Astrocyte of the hippocampus (primary cell): ENCODE measurements at regions not wholly inside any gene's neighbourhood (a gene's known extent, or its start where the extent isn't known, plus 50 kb on each side); places are given as distances from the start of the nearest gene placed in this dataset.
A peak's percentile ranks its signal among the peaks of the same experiment; 100 is the strongest.

ENCODE experiments used
- DNase-seq: peaks from one replicate; pipeline ENCODE4 v3.0.0; 2011; ENCODE audit warnings: low read depth, low spot score

DNA sequence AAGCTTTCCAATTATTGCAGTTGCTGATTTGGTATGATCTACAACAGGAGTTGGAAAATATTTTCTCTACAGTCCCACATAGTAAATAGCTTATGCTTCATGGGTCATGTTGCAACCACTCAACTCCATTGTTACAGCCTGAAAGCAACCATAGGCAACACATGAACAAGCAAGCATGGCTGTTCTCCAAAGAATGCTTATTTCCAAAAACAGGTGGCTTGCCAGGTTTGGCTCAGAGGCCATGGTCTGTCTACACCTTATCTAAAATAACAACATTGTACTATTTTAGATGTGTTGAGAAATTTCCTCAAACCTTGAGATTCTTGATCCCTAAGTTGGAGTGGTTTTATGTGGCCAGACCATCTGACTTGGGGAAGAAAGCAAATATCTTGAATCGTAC lies 153.9 kb upstream of the MPPED2 start:
- no peak for DNase-seq

DNA sequence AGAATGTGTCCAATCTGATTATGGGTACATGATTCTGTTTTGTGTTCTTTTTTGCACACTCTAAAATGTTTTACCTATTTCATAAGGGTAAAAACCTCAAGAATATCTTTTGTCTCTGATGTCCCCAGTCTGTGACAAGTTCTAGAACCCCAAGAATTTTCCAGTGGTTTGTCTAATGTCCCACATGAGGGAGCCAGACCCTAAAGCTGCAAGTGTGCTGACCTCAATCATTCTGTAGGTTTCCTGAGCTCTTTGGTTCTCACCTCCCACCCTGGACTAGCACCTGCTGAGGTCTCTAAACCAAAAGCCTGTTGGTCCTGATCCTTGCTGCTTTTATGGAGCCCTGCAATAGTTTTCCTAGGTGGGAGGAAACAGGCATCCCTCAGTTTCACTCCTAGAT lies 149.8 kb upstream of the MPPED2 start:
- no peak for DNase-seq

DNA sequence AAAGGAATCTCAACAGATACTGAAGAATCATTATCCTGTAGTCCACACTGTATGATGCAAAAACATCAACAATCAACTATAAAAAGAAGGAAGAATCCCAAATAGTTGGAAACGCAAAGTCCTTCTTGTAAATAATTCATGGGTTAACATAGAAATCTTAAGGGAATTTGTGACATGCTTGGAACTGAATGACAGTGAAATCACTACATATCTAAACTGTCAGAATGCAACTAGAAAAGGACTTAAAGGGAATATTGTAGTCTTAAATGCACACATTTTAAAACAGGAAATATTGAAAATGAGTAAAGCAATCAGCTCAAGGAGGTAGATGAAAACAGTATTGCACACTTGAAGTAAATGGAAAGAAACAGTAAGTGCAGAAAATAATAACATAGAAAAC lies 147.6 kb upstream of the MPPED2 start:
- DNase-seq, result no peak

DNA sequence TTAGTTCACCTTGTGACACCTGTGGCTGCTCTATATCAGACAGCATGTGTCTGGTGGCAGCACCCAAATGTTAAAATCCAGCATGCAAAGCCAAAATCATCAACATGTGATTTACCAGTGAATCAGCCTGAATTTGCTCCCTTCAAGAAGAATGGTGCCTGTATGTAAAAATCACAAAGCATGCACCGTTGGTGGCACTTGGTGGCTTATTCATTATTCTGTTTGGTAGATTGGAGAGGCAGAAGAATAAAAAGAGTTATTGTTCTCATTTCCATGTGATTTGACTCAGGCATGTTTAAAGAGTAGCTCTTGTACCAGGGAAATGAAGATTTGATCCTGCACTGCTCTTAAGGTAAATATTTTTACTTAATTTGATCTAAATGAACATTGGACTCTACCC lies 143.9 kb upstream of the MPPED2 start:
- no peak for DNase-seq

DNA sequence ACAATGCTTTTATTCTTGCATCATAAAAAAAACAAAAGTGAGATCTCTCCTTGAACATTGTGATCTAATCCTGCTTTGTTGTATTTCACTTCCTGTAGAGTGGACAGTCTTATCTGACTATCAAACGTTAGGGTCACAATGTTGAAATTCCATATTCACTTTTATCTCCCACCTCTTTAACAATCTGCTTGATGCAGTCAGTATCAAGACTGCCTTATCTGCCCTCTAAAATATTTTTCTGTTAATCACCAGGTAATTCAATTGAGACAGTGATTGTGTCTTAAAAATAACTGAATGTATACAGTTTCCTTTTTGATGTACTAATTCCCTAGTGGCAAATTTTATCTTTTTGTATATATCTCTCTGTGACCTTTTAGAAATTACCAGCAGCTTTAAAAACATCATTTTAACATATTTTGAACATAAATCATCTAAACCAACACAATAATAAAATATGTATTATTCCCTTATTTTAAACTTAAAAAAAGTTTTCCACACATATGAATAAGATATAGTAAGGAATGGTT lies 143.1 kb upstream of the MPPED2 start:
- no peak for DNase-seq

DNA sequence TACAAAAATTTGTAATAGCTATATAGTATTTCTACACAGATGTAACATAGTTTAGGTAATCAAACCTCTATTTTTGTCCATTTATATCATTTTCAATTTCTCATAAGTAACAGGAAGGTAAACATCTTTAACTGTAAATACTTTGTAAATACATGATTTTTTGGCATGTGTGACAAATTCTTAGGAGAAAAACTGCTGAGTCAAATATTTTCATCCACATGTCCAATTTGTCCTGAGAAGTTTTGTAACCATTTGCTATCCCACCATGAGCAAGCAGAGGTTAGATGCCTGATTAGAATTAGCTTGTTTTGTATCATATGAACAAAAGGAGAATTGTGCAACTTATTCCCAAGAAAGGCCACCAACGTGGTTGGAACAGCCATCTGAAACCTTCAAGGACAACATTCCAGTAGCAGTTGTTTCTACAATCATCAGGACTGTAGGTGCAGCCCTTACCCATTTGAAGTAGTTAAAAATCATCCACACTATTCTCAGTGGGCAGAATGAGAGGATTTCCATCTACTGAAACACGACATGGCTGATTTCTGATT lies 139.6 kb upstream of the MPPED2 start:
- DNase-seq, result no peak

DNA sequence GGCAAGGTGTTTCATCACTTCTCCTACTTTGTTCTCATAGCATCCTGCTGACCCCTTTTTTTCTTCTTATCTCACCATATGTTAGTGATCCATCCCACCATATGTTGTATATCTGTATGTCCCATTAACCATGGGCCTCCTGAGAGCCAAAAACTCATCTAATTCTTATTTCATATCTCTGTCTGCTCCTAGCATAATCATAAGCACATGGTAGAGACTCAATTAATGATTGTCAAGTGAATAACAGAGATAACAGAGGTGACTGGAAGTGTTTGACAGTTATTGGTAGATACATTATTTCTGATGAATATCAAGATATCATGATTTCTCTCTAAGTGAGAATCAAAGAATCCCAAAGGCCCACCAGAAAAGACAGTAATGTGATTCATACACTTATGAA lies 138.1 kb upstream of the MPPED2 start:
- DNase-seq, result no peak

DNA sequence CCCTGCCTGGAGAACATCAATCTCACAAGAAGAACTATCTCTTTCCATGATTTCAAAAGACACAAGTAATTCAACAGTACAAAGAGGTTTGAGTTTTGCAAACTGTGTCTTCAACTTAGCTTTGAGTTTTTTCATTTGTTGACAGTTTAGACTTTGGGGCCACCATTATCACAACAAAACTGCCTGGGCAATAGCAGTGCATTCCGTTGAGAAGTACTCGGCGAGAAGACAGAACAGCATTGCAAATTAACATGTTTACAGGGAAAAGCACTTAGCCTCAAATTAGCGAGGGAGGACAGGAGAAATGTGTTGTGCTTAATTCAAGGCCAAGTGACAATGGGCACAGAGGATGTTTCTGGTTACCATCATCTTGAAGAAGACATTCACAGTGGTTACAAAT lies 133.2 kb upstream of the MPPED2 start:
- DNase-seq, result no peak

DNA sequence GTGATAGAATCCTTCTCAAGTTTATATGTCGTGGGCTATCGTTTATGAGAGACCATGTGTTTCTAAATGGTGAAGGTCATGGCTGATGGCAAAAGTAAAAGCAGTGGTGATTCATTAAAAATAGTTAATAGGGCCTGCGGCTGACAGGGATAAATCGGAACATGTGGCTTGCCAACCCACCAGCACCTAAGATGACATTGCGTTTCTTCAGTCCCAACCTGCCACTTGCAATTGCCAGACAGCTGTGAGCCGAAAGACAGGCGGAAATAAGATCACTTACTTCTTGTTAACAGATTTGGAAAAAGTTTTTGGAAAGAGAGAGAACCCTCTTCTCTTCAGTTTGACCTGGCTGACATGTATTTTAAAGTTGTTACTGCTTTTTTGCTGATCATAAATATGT lies 131.5 kb upstream of the MPPED2 start:
- DNase-seq, result no peak

DNA sequence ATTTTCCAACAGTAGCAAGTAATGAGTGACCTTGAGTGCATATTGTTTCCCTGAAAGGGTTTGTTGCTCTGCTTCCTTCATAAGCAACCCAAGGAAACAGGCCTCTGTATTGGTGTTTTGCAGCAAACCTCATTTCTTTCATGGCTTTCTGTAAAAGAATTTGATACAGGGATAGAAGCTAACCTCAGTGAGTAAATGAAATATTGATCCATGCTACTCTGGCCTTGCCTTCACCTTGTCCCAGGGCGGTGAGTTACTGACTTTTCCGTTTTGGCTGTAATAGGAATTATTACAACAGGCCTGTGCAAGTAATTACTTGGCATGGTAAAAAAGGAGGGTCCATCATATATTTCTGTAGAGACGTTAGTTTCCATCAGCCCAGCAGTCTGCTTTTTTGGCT lies 130.9 kb upstream of the MPPED2 start:
- no peak for DNase-seq

DNA sequence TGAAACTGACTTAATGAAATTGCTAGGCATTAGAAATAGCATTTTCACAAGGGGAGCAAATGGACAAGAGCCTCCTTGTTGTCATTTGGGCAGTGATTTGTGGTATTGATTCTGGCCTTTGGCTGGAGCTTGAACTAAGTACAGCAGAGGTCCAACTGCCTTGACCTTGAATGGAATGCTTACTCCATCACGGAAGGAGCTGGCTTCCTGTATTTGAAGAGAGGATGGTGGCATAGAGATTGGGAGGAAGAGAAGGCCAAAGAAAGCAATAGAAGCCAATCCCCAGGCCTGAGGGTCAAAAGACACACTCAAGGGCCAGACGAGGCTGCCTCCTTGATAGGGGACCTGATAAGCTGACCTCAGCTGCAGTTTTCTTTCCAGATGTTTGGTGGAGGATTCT lies 126.6 kb upstream of the MPPED2 start:
- no peak for DNase-seq

DNA sequence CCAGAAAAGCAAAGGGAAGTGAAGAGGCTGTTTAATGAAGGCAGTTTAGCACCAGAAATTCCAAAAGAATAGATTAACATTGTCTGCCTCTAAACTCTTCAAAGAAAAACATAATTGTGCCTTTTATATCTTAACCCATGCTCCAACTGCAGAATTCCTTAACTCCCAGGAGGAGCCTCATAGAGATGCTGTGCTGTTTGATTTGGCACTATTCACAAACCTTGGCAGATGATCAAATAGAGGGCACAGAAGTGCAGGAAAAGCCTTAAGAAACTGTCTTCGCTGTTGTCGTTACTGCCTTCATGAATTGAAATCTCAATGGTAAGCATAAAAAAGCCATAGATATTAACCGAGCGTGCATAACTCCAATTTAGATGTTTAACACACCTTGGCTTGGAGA lies 124.1 kb upstream of the MPPED2 start:
- DNase-seq, result peak; percentile 53

DNA sequence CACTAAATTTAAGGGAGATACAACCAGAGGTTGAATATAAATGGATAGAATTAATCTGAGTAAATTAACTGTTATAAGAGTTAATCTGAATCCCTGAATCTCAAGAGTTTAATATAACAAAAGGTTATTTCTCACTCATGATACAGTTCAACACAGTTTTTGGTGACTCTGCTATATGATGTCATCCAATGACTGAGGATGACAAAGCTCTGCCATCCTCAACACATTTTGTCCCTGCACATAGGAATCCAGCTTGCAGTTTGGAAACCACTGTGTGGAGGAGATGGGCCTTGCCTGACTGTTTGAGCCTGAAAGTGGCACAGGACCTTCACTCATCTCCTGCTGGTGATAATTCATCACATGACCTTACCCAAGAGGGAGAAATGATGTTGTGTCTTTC lies 121.0 kb upstream of the MPPED2 start:
- DNase-seq, result no peak

DNA sequence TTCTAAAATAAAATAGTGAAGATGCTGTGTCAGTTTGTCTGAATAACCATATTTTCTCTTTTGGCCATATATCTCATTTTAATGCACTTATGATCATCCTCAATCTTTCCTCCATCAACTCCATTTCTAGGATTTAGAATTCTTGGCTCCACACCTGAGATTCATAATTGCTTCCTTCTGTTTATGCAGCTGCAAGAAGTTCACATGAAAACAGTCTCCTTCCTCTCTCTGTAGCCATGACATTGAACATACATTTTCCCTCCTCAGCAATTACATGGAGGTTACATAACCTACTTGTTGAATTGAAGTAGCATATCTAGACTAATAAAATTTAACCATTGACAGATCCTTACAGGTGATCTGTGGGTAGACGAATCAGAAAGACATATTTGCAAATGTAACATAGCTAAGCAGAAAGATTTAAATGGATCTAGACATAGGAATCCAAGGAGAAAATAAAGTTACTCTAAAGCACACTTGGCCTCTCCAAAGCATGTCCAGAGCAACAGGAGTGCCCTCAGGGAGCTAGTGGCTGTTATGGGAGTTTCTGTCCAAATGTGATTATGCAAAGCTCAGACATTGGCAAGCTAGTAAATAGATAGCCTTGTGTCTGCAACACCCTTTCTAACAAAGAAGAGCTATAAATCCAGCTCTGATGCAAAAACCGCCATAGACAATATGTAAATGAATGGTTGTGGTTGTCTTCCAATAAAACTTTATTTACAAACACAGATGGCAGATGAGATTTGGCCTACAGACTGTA lies 119.9 kb upstream of the MPPED2 start:
- DNase-seq, result no peak

DNA sequence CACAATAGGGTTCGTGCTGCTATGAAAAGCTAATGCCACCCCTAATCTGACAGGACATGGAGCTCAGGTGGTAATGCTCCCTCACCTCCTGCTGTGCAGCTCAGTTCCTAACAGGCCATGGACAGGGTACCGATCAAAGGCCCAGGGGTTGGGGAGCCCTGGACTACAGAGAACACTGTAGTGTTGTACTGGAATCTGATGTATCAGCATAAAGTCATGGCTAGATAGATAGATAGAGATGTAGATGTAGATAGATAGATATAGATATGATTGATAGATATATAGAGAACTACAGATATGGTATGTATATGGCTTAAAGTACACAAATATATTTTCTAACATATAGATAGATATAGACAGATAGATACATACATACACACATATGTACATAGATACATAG lies 112.3 kb upstream of the MPPED2 start:
- no peak for DNase-seq

DNA sequence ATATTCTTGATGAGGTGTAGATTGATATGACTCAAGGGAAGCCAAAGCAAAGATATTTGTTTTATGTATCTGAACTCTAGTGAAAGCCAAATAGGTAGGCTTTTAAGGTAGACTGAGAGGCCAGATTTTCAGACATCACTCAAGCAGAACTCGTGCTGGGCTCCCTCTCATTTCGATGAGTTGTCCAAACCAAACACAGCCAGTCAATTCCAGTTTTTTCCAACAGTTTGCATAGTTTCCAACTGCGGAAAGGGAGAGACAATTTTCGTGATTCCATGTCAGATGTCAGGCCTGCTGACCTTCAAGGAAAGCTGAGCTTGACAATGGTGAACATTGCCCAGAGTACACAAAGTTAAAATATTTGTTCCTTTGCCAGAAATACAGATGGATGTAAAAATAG lies 110.9 kb upstream of the MPPED2 start:
- DNase-seq, result no peak

DNA sequence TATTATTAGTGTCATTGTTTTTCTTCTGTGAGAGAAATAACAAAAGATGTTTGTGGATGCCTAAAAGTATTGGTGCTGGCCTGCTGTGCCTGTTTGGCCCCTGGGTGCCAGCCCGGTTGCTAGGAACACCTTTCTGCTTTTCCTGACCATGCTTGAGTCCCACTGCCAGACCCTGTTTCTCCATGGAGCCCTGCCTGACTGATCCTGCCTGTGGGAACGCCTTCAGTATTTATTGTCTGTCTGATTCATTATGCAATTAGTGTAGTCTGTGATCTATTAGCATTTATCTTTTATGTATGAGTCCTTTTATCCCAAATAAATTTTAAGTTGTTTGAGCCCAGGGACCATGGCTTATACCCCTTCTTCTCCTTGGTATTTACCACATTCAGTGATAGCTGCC lies 98.6 kb upstream of the MPPED2 start:
- no peak for DNase-seq

DNA sequence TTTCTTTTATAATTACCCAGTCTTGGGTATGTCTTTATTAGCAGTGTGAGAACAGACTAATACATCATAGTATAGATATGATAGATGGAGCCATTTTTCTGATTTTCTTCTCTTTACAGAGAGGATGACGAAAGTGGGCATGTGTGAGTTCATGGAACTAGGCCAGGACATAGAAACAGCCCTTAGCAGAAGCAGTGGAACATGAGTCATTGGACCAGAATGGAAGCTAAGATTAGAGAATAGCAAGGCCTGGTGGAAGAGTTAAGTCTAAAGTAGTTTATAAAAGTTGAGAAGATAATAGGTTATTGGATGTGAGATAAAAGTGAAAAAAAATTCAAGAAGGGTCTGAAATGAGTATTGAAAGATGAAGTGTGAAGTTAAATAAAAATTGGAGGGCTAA lies 97.0 kb upstream of the MPPED2 start:
- peak; percentile 25 for DNase-seq

DNA sequence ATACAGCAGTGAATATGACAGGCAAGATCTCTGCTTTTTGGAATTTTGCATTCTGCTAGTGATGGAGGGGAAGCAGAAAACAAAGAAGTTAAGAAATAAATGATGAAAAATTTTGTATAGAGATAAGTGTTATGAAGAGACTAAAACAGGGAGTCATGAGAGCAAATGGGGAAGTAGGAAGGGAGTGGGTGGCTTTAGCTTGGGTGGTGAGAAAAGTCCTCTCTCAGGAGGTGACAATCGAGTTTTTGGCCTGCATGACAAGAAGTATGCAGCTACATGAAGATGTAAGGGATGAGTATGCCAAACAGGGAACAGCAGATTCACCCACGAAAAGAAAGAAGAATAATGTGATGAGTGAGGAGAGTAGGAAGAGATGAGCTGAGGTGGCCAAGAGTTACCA lies 80.7 kb upstream of the MPPED2 start:
- no peak for DNase-seq

DNA sequence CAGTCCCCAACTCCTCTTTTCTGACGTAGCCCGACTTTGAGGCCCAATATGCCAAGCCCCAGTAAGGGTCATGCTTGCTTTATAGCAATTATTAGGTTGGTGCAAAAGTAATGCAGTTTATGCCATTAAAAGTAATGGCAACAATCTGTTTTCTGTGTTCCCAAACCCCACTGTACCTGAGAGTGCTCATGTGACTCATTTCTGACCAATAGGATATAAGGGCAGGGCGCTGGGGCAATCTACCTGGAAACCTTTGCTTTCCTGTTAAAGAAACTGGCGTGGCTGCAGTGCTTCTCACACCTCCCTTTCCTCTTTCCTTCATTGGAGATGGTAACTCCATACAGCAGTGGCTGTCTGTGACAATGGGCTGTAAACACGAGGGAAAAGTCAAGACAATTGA lies 78.9 kb upstream of the MPPED2 start:
- DNase-seq, result no peak

DNA sequence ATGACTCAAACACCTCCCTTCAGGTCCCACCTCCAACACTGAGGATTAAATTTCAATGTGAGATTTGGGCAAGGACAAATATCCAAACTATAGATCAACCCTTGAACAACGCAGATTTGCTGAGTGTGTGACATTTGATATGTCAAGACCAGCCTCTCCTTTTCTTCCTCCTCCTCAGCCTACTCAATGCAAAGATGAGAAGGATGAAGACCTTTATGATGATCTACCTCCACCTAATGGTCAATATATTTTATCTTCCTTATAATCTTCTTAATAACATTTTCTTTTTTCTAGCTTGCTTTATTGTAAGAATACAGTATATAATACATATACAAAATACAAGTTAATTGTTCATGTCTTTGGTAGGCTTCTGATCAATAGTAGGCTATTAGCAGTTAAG lies 67.5 kb upstream of the MPPED2 start:
- DNase-seq, result no peak

DNA sequence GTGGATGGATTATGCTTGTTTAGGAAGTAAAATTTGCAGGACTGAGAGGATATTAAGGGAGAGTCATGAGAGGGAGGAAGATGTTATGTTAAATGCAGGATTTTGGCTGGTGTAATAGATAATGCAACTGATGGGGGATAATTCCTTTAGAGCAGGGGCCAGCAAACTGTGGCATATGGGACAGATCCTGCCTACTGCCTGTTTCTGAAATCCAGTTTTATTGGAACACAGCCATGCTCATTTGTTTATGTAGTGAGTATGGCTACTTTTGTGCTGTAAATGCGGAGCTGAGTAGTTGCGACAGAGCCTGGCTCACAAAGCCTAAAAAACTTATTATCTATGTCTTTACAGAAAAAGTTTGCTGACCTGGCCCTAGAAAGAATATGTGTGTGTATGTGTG lies 66.6 kb upstream of the MPPED2 start:
- DNase-seq, result no peak

DNA sequence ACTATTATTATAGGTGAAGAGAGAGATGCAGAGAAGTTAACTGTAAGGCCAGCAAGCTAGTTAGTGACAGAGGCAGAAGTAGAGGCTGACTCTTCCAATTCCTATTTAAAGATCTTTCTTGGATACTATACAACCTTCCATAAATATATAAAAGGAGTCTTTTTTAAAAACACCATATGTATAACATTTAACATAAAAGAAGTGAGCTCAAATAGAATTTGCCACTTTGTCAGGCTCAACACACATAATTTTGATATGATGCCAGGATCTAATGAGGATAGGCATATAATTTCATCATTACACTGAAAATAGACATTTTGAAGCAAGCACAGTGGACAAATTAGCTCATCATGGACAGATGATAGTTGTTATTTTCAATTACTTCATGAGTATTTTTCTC lies 64.1 kb upstream of the MPPED2 start:
- no peak for DNase-seq
